GM12878 (cell line): ENCODE measurements at regions not wholly inside any gene's neighbourhood (a gene's known extent, or its start where the extent isn't known, plus 50 kb on each side); places are given as distances from the start of the nearest gene placed in this dataset.

Experiments used
- ATAC-seq: fragments of 200-7000 bp; cut with Tn5 transposase; 3 replicates; pipeline ENCODE4 v1.9.1; 2020; ENCODE audit warnings: mild to moderate bottlenecking, moderate library complexity
- BruUV-seq: library from RNA; stranded (reverse); fragments of 400-500 nt; replicated peaks from 2 replicates; lab custom pipeline; 2021; lab: Mats Ljungman, UMichigan
- CTCF ChIA-PET: fragments of 300-600 bp; sonication (Branson Sonifier 250); formaldehyde crosslinking; extraction: SDS; loops from one replicate; lab custom pipeline; 2021; ENCODE audit warnings: inconsistent platforms; lab: Yijun Ruan, JAX
- POLR2A ChIA-PET: fragments of 350-600 bp; formaldehyde crosslinking; extraction: SDS; loops from one replicate; lab custom pipeline; 2021; ENCODE audit warnings: inconsistent platforms; lab: Charles Lee
- RAD21 ChIA-PET: fragments of 300-600 bp; sonication (Branson Sonifier 250); formaldehyde crosslinking; loops from one replicate; lab custom pipeline; 2023; ENCODE audit warnings: antibody characterized with exemption; ENCODE audit not compliant: unreplicated experiment; lab: Charles Lee
- SMC1A ChIA-PET: fragments of 300-600 bp; sonication (Branson Sonifier 250); formaldehyde crosslinking; loops from one replicate; lab custom pipeline; 2023; ENCODE audit not compliant: unreplicated experiment, uncharacterized antibody; lab: Charles Lee
- DNase-seq: peaks from one replicate; pipeline ENCODE4 v3.0.0-alpha.2; 2011; ENCODE audit warnings: low read depth, low spot score
- FAIRE-seq: peaks from 3 replicates; lab custom pipeline; 2011; peaks lifted over from hg19 to GRCh38; lab: Jason Lieb, UNC
- H2AFZ ChIP-seq: 2 replicates; pipeline ENCODE4 v1.6.0; 2011; ENCODE audit warnings: low read depth, low read length, control low read depth; ENCODE audit not compliant: control insufficient read depth
- H3K27ac ChIP-seq: 2 replicates; pipeline ENCODE4 v1.5.1; 2011; ENCODE audit warnings: control low read depth; ENCODE audit not compliant: control insufficient read depth, insufficient read depth
- H3K27me3 ChIP-seq, 2 experiments: replicated peaks in 1 of 2; 2 replicates each; pipeline versions ENCODE4 v1.6.0 to v1.6.1; 2011; ENCODE audit warnings: low read length in 1 of 2; ENCODE audit not compliant: control insufficient read depth in 2 of 2, insufficient read depth in 2 of 2
- H3K36me3 ChIP-seq, 2 experiments: 2 replicates each; pipeline ENCODE4 v1.5.1; 2011; ENCODE audit warnings: low read length in 1 of 2; ENCODE audit not compliant: control insufficient read depth in 2 of 2, insufficient read depth in 2 of 2
- H3K4me1 ChIP-seq: 2 replicates; pipeline ENCODE4 v1.6.1; 2011; ENCODE audit warnings: mild to moderate bottlenecking, low read length, moderate library complexity, mixed read lengths; ENCODE audit not compliant: control insufficient read depth, insufficient read depth
- H3K4me2 ChIP-seq: 2 replicates; pipeline ENCODE4 v1.6.0; 2011; ENCODE audit warnings: control low read depth; ENCODE audit not compliant: control insufficient read depth, insufficient read depth
- H3K4me3 ChIP-seq: fragments of 200-600 bp; sonication (generic); 2 replicates; pipeline ENCODE4 v1.5.1; 2016
- H3K79me2 ChIP-seq: 2 replicates; pipeline ENCODE4 v1.6.0; 2011; ENCODE audit warnings: low read length; ENCODE audit not compliant: control insufficient read depth, insufficient read depth
- H3K9ac ChIP-seq: 2 replicates; pipeline ENCODE4 v1.8.0; 2011; ENCODE audit warnings: low read length, control low read depth, mixed read lengths; ENCODE audit not compliant: control insufficient read depth, insufficient read depth
- H3K9me3 ChIP-seq: replicated peaks from 3 replicates; pipeline ENCODE4 v1.5.1; 2011; ENCODE audit warnings: mild to moderate bottlenecking, low read length; ENCODE audit not compliant: control insufficient read depth, insufficient read depth
- H4K20me1 ChIP-seq: 2 replicates; pipeline ENCODE4 v1.6.0; 2011; ENCODE audit not compliant: control insufficient read depth, insufficient read depth
- BCL11A ChIP-seq: IDR thresholded peaks from 2 replicates; pipeline ENCODE4 v1.6.1; 2011; ENCODE audit warnings: low read depth, low read length
- CBFB ChIP-seq: IDR thresholded peaks from 2 replicates; pipeline ENCODE4 v1.6.1; 2016; ENCODE audit warnings: antibody characterized with exemption, low read depth
- ETV6 ChIP-seq, 2 experiments: fragments of 450-650 bp in 1 of 2; IDR thresholded peaks in 1 of 2; conservative IDR thresholded peaks in 1 of 2; 2 replicates each; pipeline ENCODE4 v1.6.1; 2014; ENCODE audit warnings: antibody characterized with exemption in 1 of 2, borderline replicate concordance in 1 of 2, low read depth in 1 of 2, mild to moderate bottlenecking in 1 of 2, moderate library complexity in 1 of 2
- NFIC ChIP-seq: IDR thresholded peaks from 2 replicates; pipeline ENCODE4 v1.6.1; 2012; ENCODE audit warnings: low read depth, mild to moderate bottlenecking, inconsistent platforms, low read length, moderate library complexity
- NFXL1 ChIP-seq: fragments of 450-650 bp; IDR thresholded peaks from 2 replicates; pipeline ENCODE4 v1.6.1; 2017; ENCODE audit warnings: antibody characterized with exemption, mild to moderate bottlenecking, borderline replicate concordance
- RAD51 ChIP-seq: fragments of 450-650 bp; IDR thresholded peaks from 2 replicates; pipeline ENCODE4 v1.6.1; 2016; ENCODE audit warnings: moderate library complexity, mild to moderate bottlenecking, inconsistent platforms
- RCOR1 ChIP-seq: conservative IDR thresholded peaks from 2 replicates; pipeline ENCODE4 v1.6.1; 2012; ENCODE audit warnings: low read depth, low read length, improper control_type of control experiment
- SIN3A ChIP-seq: IDR thresholded peaks from 2 replicates; pipeline ENCODE4 v1.6.1; 2012; ENCODE audit warnings: low read depth, low read length, improper control_type of control experiment
- TARDBP ChIP-seq: IDR thresholded peaks from 2 replicates; pipeline ENCODE4 v1.6.1; 2016; ENCODE audit warnings: borderline replicate concordance
- TBL1XR1 ChIP-seq: IDR thresholded peaks from 2 replicates; pipeline ENCODE4 v1.6.1; 2012; ENCODE audit warnings: low read depth, low read length, improper control_type of control experiment
- ZNF24 ChIP-seq: fragments of 450-650 bp; IDR thresholded peaks from 2 replicates; pipeline ENCODE4 v1.6.1; 2017; ENCODE audit warnings: antibody characterized with exemption, mild to moderate bottlenecking
- WGBS: methylation state at CpG from one replicate; pipeline ENCODE4 v1.1.6; 2016; ENCODE audit warnings: low lambda C conversion rate; ENCODE audit not compliant: insufficient replicate concordance, insufficient coverage; ENCODE audit errors: missing lambda C conversion rate; 5-methylcytosine and 5-hydroxymethylcytosine counted together
- in situ Hi-C: fragments of 300-500 bp; cut with MboI; formaldehyde crosslinking; loops from 9 replicates; pipeline ENCODE4 v1.14.3; 2018; ENCODE audit warnings: mixed read lengths
- intact Hi-C: fragments of 100-400 bp; cut with micrococcal nuclease; formaldehyde crosslinking; loops from one replicate; pipeline ENCODE4 v1.14.2; 2022; ENCODE audit not compliant: unreplicated experiment
- TF ChIP-seq, protein P1 (sequence below): fragments of 450-650 bp; IDR thresholded peaks from 2 replicates; pipeline ENCODE4 v1.6.1; 2017; ENCODE audit warnings: mild to moderate bottlenecking, moderate library complexity
- TF ChIP-seq, protein P2 (sequence below): fragments of 450-650 bp; IDR thresholded peaks from 2 replicates; pipeline ENCODE4 v1.6.1; 2018; ENCODE audit warnings: borderline replicate concordance, mild to moderate bottlenecking; ENCODE audit not compliant: partially characterized antibody
- TF ChIP-seq, protein P3 (sequence below): IDR thresholded peaks from 2 replicates; pipeline ENCODE4 v1.6.1; 2012; ENCODE audit warnings: low read length, inconsistent platforms

DNA sequence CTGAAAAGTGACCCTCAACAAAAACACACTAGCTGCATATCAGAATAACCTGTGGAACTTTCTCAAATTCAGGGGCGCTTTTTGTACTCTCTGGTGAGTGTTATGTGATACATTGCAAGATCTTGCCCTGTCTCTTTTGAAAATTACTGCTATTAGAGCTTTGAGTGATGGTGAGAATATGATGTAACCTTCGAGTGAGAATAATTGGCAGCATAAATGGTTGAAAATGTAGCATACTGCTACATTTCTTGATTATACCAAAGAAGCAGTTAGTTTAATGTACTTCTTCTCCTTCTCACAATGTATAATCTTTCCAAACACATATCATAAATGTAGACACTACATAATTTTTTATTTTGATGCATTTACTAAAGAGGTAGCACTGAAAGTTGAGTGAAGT lies 882.9 kb downstream of the FSTL5 start (continued):
- TF ChIP-seq, protein P1, sequence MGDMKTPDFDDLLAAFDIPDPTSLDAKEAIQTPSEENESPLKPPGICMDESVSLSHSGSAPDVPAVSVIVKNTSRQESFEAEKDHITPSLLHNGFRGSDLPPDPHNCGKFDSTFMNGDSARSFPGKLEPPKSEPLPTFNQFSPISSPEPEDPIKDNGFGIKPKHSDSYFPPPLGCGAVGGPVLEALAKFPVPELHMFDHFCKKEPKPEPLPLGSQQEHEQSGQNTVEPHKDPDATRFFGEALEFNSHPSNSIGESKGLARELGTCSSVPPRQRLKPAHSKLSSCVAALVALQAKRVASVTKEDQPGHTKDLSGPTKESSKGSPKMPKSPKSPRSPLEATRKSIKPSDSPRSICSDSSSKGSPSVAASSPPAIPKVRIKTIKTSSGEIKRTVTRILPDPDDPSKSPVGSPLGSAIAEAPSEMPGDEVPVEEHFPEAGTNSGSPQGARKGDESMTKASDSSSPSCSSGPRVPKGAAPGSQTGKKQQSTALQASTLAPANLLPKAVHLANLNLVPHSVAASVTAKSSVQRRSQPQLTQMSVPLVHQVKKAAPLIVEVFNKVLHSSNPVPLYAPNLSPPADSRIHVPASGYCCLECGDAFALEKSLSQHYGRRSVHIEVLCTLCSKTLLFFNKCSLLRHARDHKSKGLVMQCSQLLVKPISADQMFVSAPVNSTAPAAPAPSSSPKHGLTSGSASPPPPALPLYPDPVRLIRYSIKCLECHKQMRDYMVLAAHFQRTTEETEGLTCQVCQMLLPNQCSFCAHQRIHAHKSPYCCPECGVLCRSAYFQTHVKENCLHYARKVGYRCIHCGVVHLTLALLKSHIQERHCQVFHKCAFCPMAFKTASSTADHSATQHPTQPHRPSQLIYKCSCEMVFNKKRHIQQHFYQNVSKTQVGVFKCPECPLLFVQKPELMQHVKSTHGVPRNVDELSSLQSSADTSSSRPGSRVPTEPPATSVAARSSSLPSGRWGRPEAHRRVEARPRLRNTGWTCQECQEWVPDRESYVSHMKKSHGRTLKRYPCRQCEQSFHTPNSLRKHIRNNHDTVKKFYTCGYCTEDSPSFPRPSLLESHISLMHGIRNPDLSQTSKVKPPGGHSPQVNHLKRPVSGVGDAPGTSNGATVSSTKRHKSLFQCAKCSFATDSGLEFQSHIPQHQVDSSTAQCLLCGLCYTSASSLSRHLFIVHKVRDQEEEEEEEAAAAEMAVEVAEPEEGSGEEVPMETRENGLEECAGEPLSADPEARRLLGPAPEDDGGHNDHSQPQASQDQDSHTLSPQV: no peak
- TF ChIP-seq CBFB (no peak), SIN3A (no peak)
- TF ChIP-seq, protein P2, sequence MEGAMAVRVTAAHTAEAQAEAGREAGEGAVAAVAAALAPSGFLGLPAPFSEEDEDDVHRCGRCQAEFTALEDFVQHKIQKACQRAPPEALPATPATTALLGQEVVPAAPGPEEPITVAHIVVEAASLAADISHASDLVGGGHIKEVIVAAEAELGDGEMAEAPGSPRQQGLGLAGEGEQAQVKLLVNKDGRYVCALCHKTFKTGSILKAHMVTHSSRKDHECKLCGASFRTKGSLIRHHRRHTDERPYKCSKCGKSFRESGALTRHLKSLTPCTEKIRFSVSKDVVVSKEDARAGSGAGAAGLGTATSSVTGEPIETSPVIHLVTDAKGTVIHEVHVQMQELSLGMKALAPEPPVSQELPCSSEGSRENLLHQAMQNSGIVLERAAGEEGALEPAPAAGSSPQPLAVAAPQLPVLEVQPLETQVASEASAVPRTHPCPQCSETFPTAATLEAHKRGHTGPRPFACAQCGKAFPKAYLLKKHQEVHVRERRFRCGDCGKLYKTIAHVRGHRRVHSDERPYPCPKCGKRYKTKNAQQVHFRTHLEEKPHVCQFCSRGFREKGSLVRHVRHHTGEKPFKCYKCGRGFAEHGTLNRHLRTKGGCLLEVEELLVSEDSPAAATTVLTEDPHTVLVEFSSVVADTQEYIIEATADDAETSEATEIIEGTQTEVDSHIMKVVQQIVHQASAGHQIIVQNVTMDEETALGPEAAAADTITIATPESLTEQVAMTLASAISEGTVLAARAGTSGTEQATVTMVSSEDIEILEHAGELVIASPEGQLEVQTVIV: no peak
- TF ChIP-seq, all 136 proteins: peak for 0

DNA sequence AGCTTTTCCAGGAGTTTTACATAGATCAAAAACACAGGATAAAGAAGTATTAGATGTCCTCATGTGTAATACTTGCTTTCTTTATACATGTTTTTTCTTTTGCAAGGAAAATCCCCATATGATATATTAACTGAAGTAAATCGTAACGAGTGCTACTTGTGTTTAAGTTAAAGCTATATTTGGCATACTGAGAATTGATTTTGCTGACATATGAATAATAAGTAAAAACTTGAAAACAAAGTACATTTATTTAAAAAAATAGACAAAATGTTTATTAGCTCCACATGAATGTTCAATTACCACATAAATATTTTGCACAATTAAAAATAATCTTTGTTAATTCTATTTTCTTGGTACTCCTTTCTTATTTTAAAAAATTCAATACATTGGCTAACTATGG lies 884.7 kb downstream of the FSTL5 start:
- ATAC-seq (no peak), FAIRE-seq (no peak), DNase-seq (no peak)
- H3K4me3 ChIP-seq: no peak overlapping the region
- H3K36me3 ChIP-seq: no peaks in the 10 kb centered on the region
- ChIA-PET CTCF (interaction anchor here (1.2 kb wide), 2 partner anchors 9 to 40 kb away, joined by 3 to 4 read pairs; no protein-coding TSS in a partner anchor), POLR2A (no interaction called here), RAD21 (interaction anchor here (0.6 kb wide), 1 partner anchor 15 kb away, joined by 3 read pairs; no protein-coding TSS in a partner anchor), SMC1A (interaction anchor here (0.9 to 1.4 kb wide), 4 partner anchors 24 to 673 kb away, joined by 3 to 4 read pairs (median 4); no protein-coding TSS in a partner anchor)
- no peak overlapping the region for H2AFZ ChIP-seq
- H3K4me2 ChIP-seq: no peak overlapping the region
- no peak overlapping the region for H3K9ac ChIP-seq
- no peaks in the 10 kb centered on the region for H3K9me3 ChIP-seq
- BruUV-seq: no TSS peak
- intact Hi-C loops (no loop called here), in situ Hi-C loops (no loop called here)
- H3K27ac ChIP-seq: no peak overlapping the region
- no peaks in the 10 kb centered on the region for H3K79me2 ChIP-seq
- H3K27me3 ChIP-seq: no peaks in the 10 kb centered on the region
- WGBS: 46% methylated on average over 2 of the region's 2 CpGs
- no peaks in the 10 kb centered on the region for H3K4me1 ChIP-seq
- no peaks in the 10 kb centered on the region for H4K20me1 ChIP-seq
- no peak for TF ChIP-seq ZNF24
- TF ChIP-seq RCOR1: no peak
- no peak for TF ChIP-seq NFIC
- TF ChIP-seq, protein P3, sequence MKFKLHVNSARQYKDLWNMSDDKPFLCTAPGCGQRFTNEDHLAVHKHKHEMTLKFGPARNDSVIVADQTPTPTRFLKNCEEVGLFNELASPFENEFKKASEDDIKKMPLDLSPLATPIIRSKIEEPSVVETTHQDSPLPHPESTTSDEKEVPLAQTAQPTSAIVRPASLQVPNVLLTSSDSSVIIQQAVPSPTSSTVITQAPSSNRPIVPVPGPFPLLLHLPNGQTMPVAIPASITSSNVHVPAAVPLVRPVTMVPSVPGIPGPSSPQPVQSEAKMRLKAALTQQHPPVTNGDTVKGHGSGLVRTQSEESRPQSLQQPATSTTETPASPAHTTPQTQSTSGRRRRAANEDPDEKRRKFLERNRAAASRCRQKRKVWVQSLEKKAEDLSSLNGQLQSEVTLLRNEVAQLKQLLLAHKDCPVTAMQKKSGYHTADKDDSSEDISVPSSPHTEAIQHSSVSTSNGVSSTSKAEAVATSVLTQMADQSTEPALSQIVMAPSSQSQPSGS: no peak
- TF ChIP-seq TARDBP: no peak
- no peak for TF ChIP-seq RAD51
- TF ChIP-seq ETV6 (conservative IDR thresholded peaks at IDR 0.05 in 1 of 2, IDR thresholded peaks at IDR 0.05 in 1 of 2; ENCODE audit: borderline replicate concordance in 1 of 2, low read depth in 1 of 2): no peak
- TF ChIP-seq NFXL1: no peak
- TF ChIP-seq BCL11A: no peak
- no peak for TF ChIP-seq TBL1XR1
